Neuronal stem cell (in vitro differentiated cells): ENCODE measurements at regions not wholly inside any gene's neighbourhood (a gene's known extent, or its start where the extent isn't known, plus 50 kb on each side); places are given as distances from the start of the nearest gene placed in this dataset.

Experiments
- DNase-seq: peaks from one replicate; pipeline ENCODE4 v3.0.0-alpha.2; 2013; ENCODE audit warnings: low spot score
- H2AFZ ChIP-seq: one replicate; pipeline ENCODE4 v1.6.1; 2013; ENCODE audit warnings: mild to moderate bottlenecking, low read length, inconsistent platforms
- H2AK5ac ChIP-seq: 2 replicates; pipeline ENCODE4 v1.6.1; 2013; ENCODE audit warnings: low read depth, mild to moderate bottlenecking, inconsistent platforms, low read length, moderate library complexity, mixed read lengths
- H2BK120ac ChIP-seq: 2 replicates; pipeline ENCODE4 v1.6.1; 2013; ENCODE audit warnings: low read depth, mild to moderate bottlenecking, inconsistent platforms, low read length, moderate library complexity, mixed read lengths
- H2BK12ac ChIP-seq: one replicate; pipeline ENCODE4 v1.6.1; 2013; ENCODE audit warnings: low read length, inconsistent platforms
- H2BK15ac ChIP-seq: 2 replicates; pipeline ENCODE4 v1.6.1; 2013; ENCODE audit warnings: mild to moderate bottlenecking, low read length, inconsistent platforms, mixed read lengths
- H2BK5ac ChIP-seq: one replicate; pipeline ENCODE4 v1.6.1; 2013; ENCODE audit warnings: inconsistent platforms, mild to moderate bottlenecking, low read length, moderate library complexity
- H3K14ac ChIP-seq: one replicate; pipeline ENCODE4 v1.6.1; 2013; ENCODE audit warnings: low read length, inconsistent platforms
- H3K18ac ChIP-seq: 2 replicates; pipeline ENCODE4 v1.6.1; 2013; ENCODE audit warnings: low read length, inconsistent platforms
- H3K23ac ChIP-seq: 2 replicates; pipeline ENCODE4 v1.6.1; 2013; ENCODE audit warnings: low read depth, mild to moderate bottlenecking, mixed read lengths, low read length, inconsistent platforms; ENCODE audit not compliant: poor library complexity
- H3K27ac ChIP-seq: replicated peaks from 3 replicates; pipeline ENCODE4 v1.5.1; 2013; ENCODE audit warnings: low read length, inconsistent platforms
- H3K27me3 ChIP-seq, 3 experiments: 2 replicates each; pipeline ENCODE4 v1.6.1; 2013; ENCODE audit warnings: low read length in 3 of 3, mild to moderate bottlenecking in 2 of 3, inconsistent platforms in 1 of 3, low read depth in 1 of 3, mixed read lengths in 1 of 3, moderate library complexity in 1 of 3; ENCODE audit not compliant: control insufficient read depth in 3 of 3, insufficient read depth in 3 of 3
- H3K36me3 ChIP-seq, 2 donors: replicated peaks in 1 of 2; 2 replicates each; pipeline ENCODE4 v1.6.1; 2013; ENCODE audit warnings: low read length in 2 of 2; ENCODE audit not compliant: control insufficient read depth in 2 of 2, insufficient read depth in 2 of 2
- H3K4ac ChIP-seq: 2 replicates; pipeline ENCODE4 v1.6.1; 2013; ENCODE audit warnings: inconsistent platforms, mild to moderate bottlenecking, low read length, moderate library complexity
- H3K4me1 ChIP-seq, 2 donors: 1 replicate in 1 of 2; 2 replicates in 1 of 2; pipeline ENCODE4 v1.6.1; 2013; ENCODE audit warnings: low read length in 2 of 2, low read depth in 1 of 2; ENCODE audit not compliant: control insufficient read depth in 2 of 2, insufficient read depth in 1 of 2
- H3K4me2 ChIP-seq: one replicate; pipeline ENCODE4 v1.6.1; 2013; ENCODE audit warnings: mild to moderate bottlenecking, low read length, inconsistent platforms; ENCODE audit not compliant: insufficient read depth, poor library complexity, severe bottlenecking
- H3K4me3 ChIP-seq, 2 donors: 2 replicates each; pipeline ENCODE4 v1.5.1; 2013; ENCODE audit warnings: low read length in 2 of 2, mild to moderate bottlenecking in 2 of 2, inconsistent platforms in 1 of 2, moderate library complexity in 1 of 2
- H3K79me1 ChIP-seq: one replicate; pipeline ENCODE4 v1.6.1; 2013; ENCODE audit warnings: low read depth, mild to moderate bottlenecking, inconsistent platforms, low read length, moderate library complexity
- H3K9ac ChIP-seq: one replicate; pipeline ENCODE4 v1.6.1; 2013; ENCODE audit warnings: mild to moderate bottlenecking, low read depth, low read length, inconsistent platforms; ENCODE audit not compliant: poor library complexity
- H3K9me3 ChIP-seq, 2 donors: replicated peaks in 1 of 2; 2 replicates each; pipeline versions ENCODE3 to v1.6.1; 2013; ENCODE audit warnings: low read length in 2 of 2, mild to moderate bottlenecking in 2 of 2, inconsistent platforms in 1 of 2, low read depth in 1 of 2, mixed read lengths in 1 of 2, moderate library complexity in 1 of 2; ENCODE audit not compliant: control insufficient read depth in 2 of 2, insufficient read depth in 1 of 2
- H4K8ac ChIP-seq: one replicate; pipeline ENCODE4 v1.6.1; 2013; ENCODE audit warnings: low read depth, mild to moderate bottlenecking, inconsistent platforms, low read length, moderate library complexity
- H4K91ac ChIP-seq: one replicate; pipeline ENCODE4 v1.6.1; 2013; ENCODE audit warnings: low read length, low read depth, mild to moderate bottlenecking, inconsistent platforms; ENCODE audit not compliant: poor library complexity
- WGBS, 2 donors: extraction: QIAGEN DNeasy Blood & Tissue Kit; methylation state at CpG; one replicate each; pipeline ENCODE4 v1.1.7; 2013; ENCODE audit warnings: missing lambda C conversion rate in 2 of 2, mixed read lengths in 1 of 2; ENCODE audit not compliant: insufficient read length in 2 of 2, insufficient replicate concordance in 1 of 2; ENCODE audit errors: extremely low coverage in 2 of 2; 5-methylcytosine and 5-hydroxymethylcytosine counted together

- Histone ChIP-seq H3K23ac (no peak overlapping the region), H4K91ac (no peak overlapping the region), H3K9me3 (peaks cover 0 to 8% of the 10 kb centered on the region in 2 donors), H2AFZ (no peak overlapping the region), H3K36me3 (no peaks in the 10 kb centered on the region), H2BK15ac (no peak overlapping the region), H3K14ac (no peak overlapping the region), H3K4me2 (no peak overlapping the region), H3K4me3 (no peak overlapping the region), H2BK5ac (no peak overlapping the region), H3K4ac (no peak overlapping the region), H3K9ac (no peak overlapping the region), H2BK12ac (no peak overlapping the region), H3K4me1 (peaks cover 14 to 19% of the 10 kb centered on the region in 2 donors), H2BK120ac (no peak overlapping the region), H4K8ac (no peak overlapping the region), H2AK5ac (no peak overlapping the region), H3K79me1 (no peaks in the 10 kb centered on the region), H3K27ac (no peak overlapping the region), H3K18ac (no peak overlapping the region), H3K27me3 (no peaks in the 10 kb centered on the region)
- WGBS, 2 donors, result no CpG with 5 or more reads among the region's 1 CpG
- DNase-seq, result no peak
Observed at GRCh38 chr15:95624100-95624499, 706.4 kb upstream of the NR2F2 start.

GRCh38 chr15:95624616-95625361 lies 705.7 kb upstream of the NR2F2 start:
- Histone ChIP-seq H3K79me1 (no peaks in the 10 kb centered on the region), H3K18ac (no peak overlapping the region), H3K27ac (no peak overlapping the region), H3K9me3 (peaks cover 0 to 8% of the 10 kb centered on the region in 2 donors), H2BK5ac (no peak overlapping the region), H3K14ac (no peak overlapping the region), H4K91ac (no peak overlapping the region), H2AK5ac (no peak overlapping the region), H2BK15ac (no peak overlapping the region), H3K9ac (no peak overlapping the region), H3K4ac (no peak overlapping the region), H3K4me1 (peaks cover 14 to 19% of the 10 kb centered on the region in 2 donors), H2BK12ac (no peak overlapping the region), H3K23ac (no peak overlapping the region), H3K4me3 (no peak overlapping the region), H2BK120ac (no peak overlapping the region), H2AFZ (no peak overlapping the region), H3K27me3 (no peaks in the 10 kb centered on the region), H4K8ac (no peak overlapping the region), H3K4me2 (no peak overlapping the region), H3K36me3 (no peaks in the 10 kb centered on the region)
- no peak for DNase-seq
- WGBS, 2 donors, result no CpG with 5 or more reads among the region's 6 CpGs

GRCh38 chr15:95626501-95627361 lies 703.8 kb upstream of the NR2F2 start:
- peaks cover 14 to 19% of the 10 kb centered on the region in 2 donors for H3K4me1 ChIP-seq
- H3K36me3 ChIP-seq, result no peaks in the 10 kb centered on the region
- no peak overlapping the region for H4K91ac ChIP-seq
- no peak overlapping the region for H3K4ac ChIP-seq
- peak overlapping the region; percentile 86 for H2AFZ ChIP-seq
- H4K8ac ChIP-seq, result no peak overlapping the region
- H3K14ac ChIP-seq, result no peak overlapping the region
- H2BK5ac ChIP-seq, result no peak overlapping the region
- no peak overlapping the region for H2BK12ac ChIP-seq
- H3K23ac ChIP-seq, result no peak overlapping the region
- no peak overlapping the region for H3K18ac ChIP-seq
- H3K27ac ChIP-seq, result peak overlapping the region; percentile 38
- H2BK15ac ChIP-seq, result no peak overlapping the region
- no CpG with 5 or more reads among the region's 15 CpGs for WGBS, 2 donors
- H3K4me2 ChIP-seq, result no peak overlapping the region
- H2BK120ac ChIP-seq, result no peak overlapping the region
- H2AK5ac ChIP-seq, result no peak overlapping the region
- peak; percentile 40 for DNase-seq
- no peaks in the 10 kb centered on the region for H3K79me1 ChIP-seq
- no peaks in the 10 kb centered on the region for H3K27me3 ChIP-seq
- H3K9me3 ChIP-seq, result peaks cover 0 to 8% of the 10 kb centered on the region in 2 donors
- H3K9ac ChIP-seq, result no peak overlapping the region
- H3K4me3 ChIP-seq, result peak overlapping the region in 1 of 2 donors; percentile 24

GRCh38 chr15:95629503-95630168 lies 700.9 kb upstream of the NR2F2 start:
- no peak overlapping the region for H3K18ac ChIP-seq
- no peak overlapping the region for H3K4me3 ChIP-seq
- no peak overlapping the region for H2BK12ac ChIP-seq
- H3K4me1 ChIP-seq, result peaks cover 14 to 19% of the 10 kb centered on the region in 2 donors
- H4K8ac ChIP-seq, result no peak overlapping the region
- H2BK15ac ChIP-seq, result no peak overlapping the region
- no peak overlapping the region for H3K9ac ChIP-seq
- H3K23ac ChIP-seq, result no peak overlapping the region
- no peak overlapping the region for H3K4ac ChIP-seq
- no peak overlapping the region for H2BK5ac ChIP-seq
- DNase-seq, result no peak
- no peaks in the 10 kb centered on the region for H3K9me3 ChIP-seq
- H4K91ac ChIP-seq, result no peak overlapping the region
- no peak overlapping the region for H2AK5ac ChIP-seq
- H3K4me2 ChIP-seq, result no peak overlapping the region
- H3K79me1 ChIP-seq, result no peaks in the 10 kb centered on the region
- no CpG with 5 or more reads among the region's 5 CpGs for WGBS, 2 donors
- no peak overlapping the region for H3K27ac ChIP-seq
- no peak overlapping the region for H3K14ac ChIP-seq
- no peaks in the 10 kb centered on the region for H3K27me3 ChIP-seq
- H3K36me3 ChIP-seq, result no peaks in the 10 kb centered on the region
- H2BK120ac ChIP-seq, result no peak overlapping the region
- H2AFZ ChIP-seq, result no peak overlapping the region
